GM12872 (cell line): ENCODE measurements at regions not wholly inside any gene's neighbourhood (a gene's known extent, or its start where the extent isn't known, plus 50 kb on each side); places are given as distances from the start of the nearest gene placed in this dataset.

Experiments used
- TF ChIP-seq, protein P1 (sequence below): IDR thresholded peaks from 3 replicates; pipeline ENCODE4 v1.5.1; 2011; ENCODE audit warnings: low read depth, mild to moderate bottlenecking, low read length, moderate library complexity; ENCODE audit not compliant: insufficient read depth

DNA sequence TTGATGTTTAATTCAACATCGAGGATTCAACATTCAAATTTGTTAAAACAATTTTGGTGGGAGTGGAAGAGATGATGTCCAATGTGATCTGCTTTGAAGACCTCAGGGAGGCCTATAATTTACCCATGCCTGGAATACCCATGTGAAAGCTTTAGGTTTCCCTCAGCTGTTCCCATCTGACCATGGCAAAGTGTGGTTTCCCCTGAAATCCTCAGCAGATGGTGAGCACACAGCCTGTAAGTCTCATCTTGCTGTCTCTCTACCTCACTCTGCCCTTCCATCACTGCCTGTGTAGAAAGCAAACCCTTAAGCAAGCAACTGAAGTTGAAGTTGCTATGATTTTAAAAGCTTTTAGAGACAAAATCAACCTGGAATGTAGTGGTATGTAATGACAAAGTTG lies 80.1 kb upstream of the ATF3 start:
- TF ChIP-seq, protein P1, sequence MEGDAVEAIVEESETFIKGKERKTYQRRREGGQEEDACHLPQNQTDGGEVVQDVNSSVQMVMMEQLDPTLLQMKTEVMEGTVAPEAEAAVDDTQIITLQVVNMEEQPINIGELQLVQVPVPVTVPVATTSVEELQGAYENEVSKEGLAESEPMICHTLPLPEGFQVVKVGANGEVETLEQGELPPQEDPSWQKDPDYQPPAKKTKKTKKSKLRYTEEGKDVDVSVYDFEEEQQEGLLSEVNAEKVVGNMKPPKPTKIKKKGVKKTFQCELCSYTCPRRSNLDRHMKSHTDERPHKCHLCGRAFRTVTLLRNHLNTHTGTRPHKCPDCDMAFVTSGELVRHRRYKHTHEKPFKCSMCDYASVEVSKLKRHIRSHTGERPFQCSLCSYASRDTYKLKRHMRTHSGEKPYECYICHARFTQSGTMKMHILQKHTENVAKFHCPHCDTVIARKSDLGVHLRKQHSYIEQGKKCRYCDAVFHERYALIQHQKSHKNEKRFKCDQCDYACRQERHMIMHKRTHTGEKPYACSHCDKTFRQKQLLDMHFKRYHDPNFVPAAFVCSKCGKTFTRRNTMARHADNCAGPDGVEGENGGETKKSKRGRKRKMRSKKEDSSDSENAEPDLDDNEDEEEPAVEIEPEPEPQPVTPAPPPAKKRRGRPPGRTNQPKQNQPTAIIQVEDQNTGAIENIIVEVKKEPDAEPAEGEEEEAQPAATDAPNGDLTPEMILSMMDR, result no peak

DNA sequence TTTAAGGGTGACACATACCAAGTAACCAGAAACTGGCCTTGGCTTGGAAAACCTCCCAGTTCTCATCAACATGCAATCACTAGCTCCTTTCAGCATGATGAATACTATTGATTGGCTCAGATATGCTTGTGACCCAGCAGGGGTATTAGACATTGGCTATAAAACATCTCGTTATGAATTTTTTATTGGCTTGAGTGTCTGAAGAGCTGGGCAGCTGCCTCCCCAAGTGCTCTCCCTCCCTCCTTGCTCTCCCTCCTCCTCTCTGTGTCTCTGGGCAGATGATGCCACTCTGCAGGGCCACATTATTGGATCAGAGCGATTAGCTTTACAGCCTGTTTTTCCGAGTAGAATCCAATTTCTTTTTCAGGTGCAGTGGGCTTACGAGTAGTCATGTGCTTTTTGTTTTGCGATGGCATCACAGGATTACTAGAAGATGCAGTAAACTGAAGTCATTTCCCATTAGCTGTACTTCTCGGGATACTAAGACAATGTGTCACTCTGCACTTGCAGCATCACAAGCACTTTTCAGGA lies 79.3 kb upstream of the ATF3 start:
- TF ChIP-seq, protein P1, result no peak

DNA sequence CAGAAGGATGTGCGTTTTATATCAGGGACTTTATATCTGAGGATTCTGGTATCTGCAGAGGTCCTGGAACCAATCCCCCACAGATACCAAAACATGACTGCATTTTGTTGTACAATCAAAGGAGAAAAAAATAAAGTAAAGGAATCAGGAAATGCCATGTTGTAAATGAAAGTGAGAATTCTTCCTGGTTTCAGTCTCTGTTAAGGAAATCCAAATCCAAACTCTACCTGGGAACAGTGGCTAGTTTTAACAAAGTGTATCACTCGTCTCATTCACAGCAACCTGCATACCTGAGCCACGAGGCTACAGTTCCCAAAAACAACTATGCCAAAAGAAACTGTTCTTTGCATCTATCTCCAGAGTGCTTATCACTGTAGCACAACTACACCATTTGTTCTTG lies 77.3 kb upstream of the ATF3 start:
- TF ChIP-seq, protein P1, result no peak

DNA sequence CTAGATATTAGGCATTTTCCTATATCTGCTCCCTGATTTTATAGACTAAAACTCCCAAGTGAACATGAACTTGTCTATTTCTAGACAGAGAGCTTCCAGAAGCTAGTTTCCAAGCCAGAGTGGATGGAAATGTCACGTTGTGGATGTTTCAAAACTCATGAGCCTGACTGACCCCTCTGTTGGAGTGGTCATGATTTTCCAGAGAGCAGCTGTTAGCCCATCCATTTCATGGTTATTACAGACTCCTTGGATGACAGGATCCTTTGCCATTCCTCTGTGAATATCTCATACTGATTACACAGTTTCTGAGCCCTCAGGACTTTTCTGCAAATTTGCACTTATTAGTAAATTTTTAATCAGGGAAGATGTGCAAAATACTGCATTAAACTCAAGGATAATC lies 76.8 kb upstream of the ATF3 start:
- TF ChIP-seq, protein P1, result no peak

DNA sequence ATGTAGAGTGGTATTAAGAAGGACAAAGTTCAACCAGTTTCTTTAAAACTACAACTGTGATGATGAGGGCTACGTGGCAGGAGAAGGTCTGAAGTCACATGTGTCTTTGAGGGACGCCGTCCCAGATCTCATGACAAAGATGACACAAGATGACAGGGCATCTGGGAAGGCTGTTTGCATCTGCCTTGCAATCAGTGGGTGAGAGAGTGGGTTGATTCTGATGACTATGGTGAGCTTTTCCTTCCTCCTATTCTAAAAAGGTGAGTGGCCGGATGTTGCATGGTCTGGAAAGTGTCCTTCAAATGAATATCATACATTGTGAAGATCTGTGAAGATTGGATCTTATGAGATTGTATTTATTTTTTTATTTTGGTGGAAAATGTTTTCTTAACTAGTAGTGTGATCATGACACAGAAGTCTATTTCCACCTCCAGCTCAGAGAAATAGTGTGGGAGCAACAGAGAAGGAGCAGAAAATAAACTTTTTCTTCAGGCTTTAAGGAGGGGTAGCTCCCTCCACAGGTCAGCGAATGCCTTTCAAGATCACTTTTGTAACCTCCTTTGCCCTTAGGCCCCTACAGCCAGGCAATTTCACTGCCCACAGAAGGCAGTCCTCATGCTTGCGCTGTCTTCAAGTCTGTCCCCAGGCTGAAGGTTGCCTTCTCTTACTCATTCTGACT lies 76.0 kb upstream of the ATF3 start:
- TF ChIP-seq, protein P1, result no peak

DNA sequence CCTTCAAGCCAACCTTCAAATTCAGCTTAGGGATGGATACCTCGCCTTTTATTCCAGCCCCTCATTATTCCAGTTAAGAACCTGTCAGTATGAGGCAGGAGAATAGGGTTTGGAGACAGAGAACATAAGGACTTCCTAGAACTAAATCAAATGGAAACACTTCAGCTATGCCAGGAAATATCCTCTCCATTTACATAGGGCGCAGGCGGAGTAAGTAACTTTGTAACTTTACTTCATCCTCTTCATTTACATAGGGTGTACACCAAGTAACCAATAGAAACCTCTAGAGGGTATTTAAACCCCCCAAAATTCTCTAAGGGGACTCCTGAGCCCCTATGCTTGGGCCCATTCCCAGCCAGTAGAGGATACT lies 75.4 kb upstream of the ATF3 start:
- TF ChIP-seq, protein P1, result no peak

DNA sequence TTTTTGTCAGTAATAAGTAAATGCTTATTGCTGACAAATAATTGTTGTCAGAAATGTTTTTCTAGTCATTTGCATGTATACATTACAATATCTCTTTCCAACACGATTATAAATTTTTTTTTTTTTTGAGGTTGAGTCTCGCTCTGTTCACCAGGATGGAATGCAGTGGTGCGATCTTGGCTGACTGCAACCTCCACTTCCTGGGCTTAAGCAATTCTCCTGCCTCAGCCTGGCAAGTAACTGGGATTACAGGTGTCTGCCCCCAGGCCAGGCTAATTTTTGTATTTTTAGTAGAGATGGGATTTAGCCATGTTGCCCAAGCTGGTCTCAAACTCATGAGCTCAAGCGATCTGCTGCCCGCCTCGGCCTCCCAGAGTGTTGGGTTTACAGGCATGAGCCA lies 72.0 kb upstream of the ATF3 start:
- TF ChIP-seq, protein P1, result no peak
